NCI-H1092 (cell line): ENCODE measurements at regions not wholly inside any gene's neighbourhood (a gene's known extent, or its start where the extent isn't known, plus 50 kb on each side); places are given as distances from the start of the nearest gene placed in this dataset.

Experiments
- DNase-seq: peaks from one replicate; lab custom pipeline; 2025; lab: John Stamatoyannopoulos, UW

GRCh38 chrX:16511796-16512776 is 137.9 kb upstream of the S100G start:
- DNase-seq: no peak

GRCh38 chrX:16516232-16516876 is 133.6 kb upstream of the S100G start:
- DNase-seq: no peak

GRCh38 chrX:16517039-16517605 is 132.8 kb upstream of the S100G start:
- DNase-seq: no peak

GRCh38 chrX:16518131-16518530 is 131.8 kb upstream of the S100G start:
- DNase-seq: no peak

- no peak for DNase-seq
Measured at GRCh38 chrX:16524316-16524715, 125.6 kb upstream of the S100G start.

GRCh38 chrX:16526003-16526402 is 124.0 kb upstream of the S100G start:
- DNase-seq: no peak

GRCh38 chrX:16528620-16529019 is 121.3 kb upstream of the S100G start:
- DNase-seq: no peak
